HCT116 (cell line): ENCODE measurements at regions not wholly inside any gene's neighbourhood (a gene's known extent, or its start where the extent isn't known, plus 50 kb on each side); places are given as distances from the start of the nearest gene placed in this dataset.

ENCODE experiments used
- ATAC-seq: fragments of 200-7000 bp; cut with Tn5 transposase; 2 replicates; pipeline ENCODE4 v1.9.1; 2020; ENCODE audit warnings: mild to moderate bottlenecking, moderate library complexity
- BruUV-seq: library from RNA; stranded (reverse); fragments of 400-500 nt; replicated peaks from 2 replicates; lab custom pipeline; 2021; lab: Mats Ljungman, UMichigan
- CTCF ChIA-PET: fragments of 300-600 bp; sonication (Branson Sonifier 250); formaldehyde crosslinking; loops from one replicate; lab custom pipeline; 2021; ENCODE audit warnings: antibody characterized with exemption; lab: Charles Lee
- POLR2A ChIA-PET: fragments of 300-600, 350-600 bp; sonication (Branson Sonifier 250); formaldehyde crosslinking; loops from one replicate; lab custom pipeline; 2021; ENCODE audit warnings: antibody characterized with exemption; lab: Charles Lee
- RAD21 ChIA-PET, 2 experiments: fragments of 300-600 bp; sonication (Branson Sonifier 250); formaldehyde crosslinking; loops; one replicate each; lab custom pipeline; 2023; ENCODE audit warnings: low total read pairs in 2 of 2; ENCODE audit not compliant: uncharacterized antibody in 2 of 2, unreplicated experiment in 2 of 2, low non-redundant PET in 1 of 2; lab: Charles Lee
- DNase-seq: peaks from one replicate; pipeline ENCODE4 v3.0.0-alpha.2; 2010; ENCODE audit warnings: low read depth, low spot score
- H2AFZ ChIP-seq: fragments of 200-600 bp; shearing (Covaris generic), sonication (generic); 2 replicates; pipeline ENCODE4 v1.6.1; 2017; ENCODE audit warnings: low read depth, mixed run types, mixed read lengths, antibody characterized with exemption, low read length; ENCODE audit not compliant: poor library complexity, severe bottlenecking
- H3K27ac ChIP-seq: 2 replicates; pipeline ENCODE4 v1.5.1; 2012; ENCODE audit warnings: low read depth, low read length
- H3K27me3 ChIP-seq: fragments of 200-600 bp; sonication (generic); 2 replicates; pipeline ENCODE4 v1.6.1; 2016; ENCODE audit warnings: mixed run types, low read length, mixed read lengths; ENCODE audit not compliant: insufficient read depth
- H3K36me3 ChIP-seq, 2 experiments: fragments of 200-500 bp in 1 of 2; fragments of 200-600 bp in 1 of 2; sonication (Bioruptor generic) in 1 of 2; sonication (generic) in 1 of 2; 2 replicates each; pipeline versions ENCODE4 v1.5.1 to v1.6.1; 2014 to 2016; ENCODE audit warnings: low read length in 2 of 2, inconsistent platforms in 1 of 2, mixed read lengths in 1 of 2, mixed run types in 1 of 2; ENCODE audit not compliant: insufficient read depth in 2 of 2, control insufficient read depth in 1 of 2
- H3K4me1 ChIP-seq, 2 experiments: fragments of 200-600 bp in 1 of 2; sonication (generic) in 1 of 2; 2 replicates each; pipeline versions ENCODE4 v1.5.1 to v1.6.1; 2012 to 2017; ENCODE audit warnings: low read length in 2 of 2, inconsistent platforms in 1 of 2, mild to moderate bottlenecking in 1 of 2, mixed read lengths in 1 of 2, mixed run types in 1 of 2, moderate library complexity in 1 of 2; ENCODE audit not compliant: insufficient read depth in 2 of 2, control insufficient read depth in 1 of 2
- H3K4me2 ChIP-seq: fragments of 200-600 bp; sonication (generic); 2 replicates; pipeline ENCODE4 v1.6.1; 2017; ENCODE audit warnings: mixed run types, low read length, mixed read lengths
- H3K4me3 ChIP-seq, 2 experiments: fragments of 200-600 bp in 1 of 2; sonication (generic) in 1 of 2; replicated peaks in 1 of 2; 2 replicates each; pipeline ENCODE4 v1.5.1; 2011 to 2016; ENCODE audit warnings: low read length in 2 of 2, control low read depth in 1 of 2, low read depth in 1 of 2, mild to moderate bottlenecking in 1 of 2, mixed read lengths in 1 of 2, mixed run types in 1 of 2
- H3K79me2 ChIP-seq: fragments of 200-600 bp; sonication (generic); 2 replicates; pipeline ENCODE4 v1.6.1; 2017; ENCODE audit warnings: mild to moderate bottlenecking, mixed run types, low read length, moderate library complexity, mixed read lengths; ENCODE audit not compliant: insufficient read depth
- H3K9ac ChIP-seq: fragments of 200-600 bp; sonication (generic); 2 replicates; pipeline ENCODE4 v1.6.1; 2016; ENCODE audit warnings: low read length, mixed read lengths
- H3K9me2 ChIP-seq: fragments of 200-600 bp; sonication (generic), shearing (Covaris generic); 2 replicates; pipeline ENCODE4 v1.6.1; 2017; ENCODE audit warnings: mixed run types, mild to moderate bottlenecking, moderate library complexity; ENCODE audit not compliant: insufficient read depth
- H3K9me3 ChIP-seq, 2 experiments: fragments of 200-500 bp in 1 of 2; fragments of 200-600 bp in 1 of 2; sonication (Bioruptor generic) in 1 of 2; sonication (generic) in 1 of 2; 2 replicates each; pipeline ENCODE4 v1.6.1; 2014 to 2017; ENCODE audit warnings: low read length in 2 of 2, mixed read lengths in 2 of 2, inconsistent platforms in 1 of 2, low read depth in 1 of 2, mild to moderate bottlenecking in 1 of 2, mixed run types in 1 of 2, moderate library complexity in 1 of 2; ENCODE audit not compliant: control insufficient read depth in 1 of 2, insufficient read depth in 1 of 2
- H4K20me1 ChIP-seq: fragments of 200-600 bp; sonication (generic), shearing (Covaris generic); 2 replicates; pipeline ENCODE4 v1.6.1; 2017; ENCODE audit warnings: mixed run types, mild to moderate bottlenecking, moderate library complexity; ENCODE audit not compliant: insufficient read depth
- CEBPB ChIP-seq: IDR thresholded peaks from 2 replicates; pipeline ENCODE4 v1.6.1; 2012; ENCODE audit warnings: low read depth
- EZH2 ChIP-seq: fragments of 200-600 bp; sonication (generic); IDR thresholded peaks from 2 replicates; pipeline ENCODE4 v1.6.1; 2017; ENCODE audit warnings: antibody characterized with exemption, mixed run types
- FOSL1 ChIP-seq: IDR thresholded peaks from 2 replicates; pipeline ENCODE4 v1.6.1; 2012; ENCODE audit warnings: low read depth
- JUND ChIP-seq: IDR thresholded peaks from 2 replicates; pipeline ENCODE4 v1.6.1; 2012
- POLR2A ChIP-seq: IDR thresholded peaks from 2 replicates; pipeline ENCODE4 v1.7.0; 2011; ENCODE audit warnings: borderline replicate concordance; ENCODE audit not compliant: insufficient read depth, insufficient read length; ENCODE audit errors: extremely low read depth
- POLR2AphosphoS5 ChIP-seq: IDR thresholded peaks from 2 replicates; pipeline ENCODE4 v1.6.1; 2011; ENCODE audit warnings: mild to moderate bottlenecking, low read depth, low read length, moderate library complexity
- REST ChIP-seq: IDR thresholded peaks from 2 replicates; pipeline ENCODE4 v1.6.1; 2012; ENCODE audit warnings: low read depth
- SIN3A ChIP-seq: IDR thresholded peaks from 2 replicates; pipeline ENCODE4 v1.6.1; 2012; ENCODE audit warnings: low read depth
- SRF ChIP-seq: IDR thresholded peaks from 2 replicates; pipeline ENCODE4 v1.6.1; 2012; ENCODE audit warnings: low read depth
- TCF7L2 ChIP-seq: IDR thresholded peaks from 2 replicates; pipeline ENCODE4 v1.7.0; 2011; ENCODE audit warnings: borderline replicate concordance, inconsistent platforms; ENCODE audit not compliant: insufficient read depth, insufficient read length; ENCODE audit errors: extremely low read depth
- YY1 ChIP-seq: IDR thresholded peaks from 2 replicates; pipeline ENCODE4 v1.6.1; 2011; ENCODE audit warnings: low read length, low read depth, moderate library complexity, mild to moderate bottlenecking; ENCODE audit not compliant: insufficient replicate concordance; ENCODE audit errors: extremely low read depth
- ZFX ChIP-seq: fragments of 450-650 bp; IDR thresholded peaks from 2 replicates; pipeline ENCODE4 v1.6.1; 2017
- ZNF274 ChIP-seq: fragments of 200-500 bp; sonication (Bioruptor generic); IDR thresholded peaks from 2 replicates; pipeline ENCODE4 v1.6.1; 2014; ENCODE audit warnings: mild to moderate bottlenecking, low read depth, low read length, inconsistent platforms
- intact Hi-C: fragments of 100-400 bp; cut with micrococcal nuclease; formaldehyde crosslinking; loops from 2 replicates; pipeline ENCODE4 v1.10.0; 2022

DNA sequence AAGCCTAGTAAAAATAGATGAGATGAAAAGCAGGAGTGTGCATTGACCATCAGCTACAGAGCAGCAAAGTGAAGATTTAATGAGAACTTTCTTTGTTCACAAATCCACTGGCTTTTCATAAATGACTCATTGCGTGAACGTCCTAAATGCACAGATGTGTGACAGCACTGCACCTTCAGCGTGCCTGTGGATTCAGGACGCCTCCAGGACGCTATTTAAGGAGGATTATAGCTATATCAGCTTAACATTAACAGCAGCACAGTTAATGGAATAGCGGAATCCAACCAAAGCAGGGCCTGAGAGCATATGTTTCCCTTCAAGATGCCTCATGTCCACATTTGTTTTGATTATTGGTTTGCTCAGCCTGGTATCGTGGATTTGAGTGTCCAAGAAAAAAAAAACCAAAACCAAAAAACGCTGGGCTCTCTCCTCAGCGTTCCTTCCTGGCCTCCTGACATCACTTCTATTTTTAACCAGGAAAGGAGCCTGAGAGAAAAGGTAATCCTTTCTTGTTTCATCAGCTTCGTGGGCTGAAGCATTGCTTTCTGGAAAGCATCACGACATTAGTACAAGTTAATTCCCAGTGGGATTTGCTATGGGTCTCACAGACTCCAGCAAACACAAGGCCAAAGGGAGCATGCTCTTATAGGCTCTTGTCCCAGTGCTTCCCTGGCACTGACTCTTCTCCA, 447.0 kb upstream of the SMIM21 start:
- ChIA-PET POLR2A (no interaction called here), RAD21 (no interaction called here), CTCF (no interaction called here)
- H3K79me2 ChIP-seq: no peaks in the 10 kb centered on the region
- no peaks in the 10 kb centered on the region for H3K36me3 ChIP-seq
- H3K9me3 ChIP-seq: no peaks in the 10 kb centered on the region
- 0 out of 2 replicates have a peak, but pooled peaks cover 4% of the 10 kb centered on the region for H3K27me3 ChIP-seq
- no peak for DNase-seq
- no peak for ATAC-seq
- no peak overlapping the region for H3K4me3 ChIP-seq
- TF ChIP-seq JUND (no peak), ZNF274 (no peak), SRF (no peak), YY1 (no peak), POLR2AphosphoS5 (no peak), SIN3A (no peak), EZH2 (no peak)
- no peaks in the 10 kb centered on the region for H3K4me1 ChIP-seq
- no peak overlapping the region for H3K4me2 ChIP-seq
- no peaks in the 10 kb centered on the region for H4K20me1 ChIP-seq
- no peak overlapping the region for H3K27ac ChIP-seq
- no peaks in the 10 kb centered on the region for H3K9me2 ChIP-seq
- H2AFZ ChIP-seq: no peak overlapping the region
- no peak overlapping the region for H3K9ac ChIP-seq
- intact Hi-C loops: no loop called here
- no TSS peak for BruUV-seq

DNA sequence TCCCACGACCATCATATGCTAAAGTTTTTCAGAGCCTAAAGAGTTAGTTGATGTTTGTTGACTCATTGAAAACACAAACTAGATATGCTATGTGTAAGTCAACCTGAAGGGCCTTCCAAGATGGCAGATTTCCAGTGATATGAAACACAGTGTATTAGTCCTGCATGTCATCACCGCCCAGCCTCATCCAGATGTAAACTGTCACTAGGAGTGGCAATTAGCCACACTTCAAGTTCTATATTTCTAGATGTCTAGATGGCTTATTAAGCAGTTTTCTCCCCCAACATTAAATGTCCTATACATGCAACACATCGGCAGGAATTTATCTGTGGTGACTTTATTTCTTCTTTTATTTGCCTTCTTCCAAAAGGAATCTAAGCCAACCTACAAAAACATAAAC, 444.1 kb upstream of the SMIM21 start:
- H3K4me2 ChIP-seq: no peak overlapping the region
- H3K79me2 ChIP-seq: no peaks in the 10 kb centered on the region
- no peak for DNase-seq
- ChIA-PET RAD21 (no interaction called here), POLR2A (no interaction called here), CTCF (no interaction called here)
- H3K27me3 ChIP-seq: 0 out of 2 replicates have a peak, but pooled peaks cover 6% of the 10 kb centered on the region
- H3K27ac ChIP-seq: no peak overlapping the region
- intact Hi-C loops: no loop called here
- no peak overlapping the region for H3K4me3 ChIP-seq
- BruUV-seq: no TSS peak
- H2AFZ ChIP-seq: no peak overlapping the region
- H3K9me2 ChIP-seq: no peaks in the 10 kb centered on the region
- H3K9me3 ChIP-seq: no peaks in the 10 kb centered on the region
- H4K20me1 ChIP-seq: no peaks in the 10 kb centered on the region
- no peak for ATAC-seq
- TF ChIP-seq TCF7L2 (no peak), POLR2A (no peak), REST (no peak), ZFX (no peak), FOSL1 (no peak), CEBPB (no peak), SIN3A (no peak)
- H3K9ac ChIP-seq: no peak overlapping the region
- H3K4me1 ChIP-seq: no peaks in the 10 kb centered on the region
- no peaks in the 10 kb centered on the region for H3K36me3 ChIP-seq
